Mesenchymal stem cell (in vitro differentiated cells and primary cell): ENCODE measurements at regions not wholly inside any gene's neighbourhood (a gene's known extent, or its start where the extent isn't known, plus 50 kb on each side); places are given as distances from the start of the nearest gene placed in this dataset.
A peak's percentile ranks its signal among the peaks of the same experiment; 100 is the strongest.

ENCODE experiments used
- DNase-seq: peaks from one replicate; pipeline ENCODE4 v3.0.0-alpha.2; 2013
- H2AFZ ChIP-seq: one replicate; pipeline ENCODE4 v1.6.1; 2013; ENCODE audit warnings: low read depth, mild to moderate bottlenecking, control low read depth, inconsistent platforms, low read length, moderate library complexity
- H2AK5ac ChIP-seq: 2 replicates; pipeline ENCODE4 v1.6.1; 2013; ENCODE audit warnings: low read length, moderate library complexity, mild to moderate bottlenecking, inconsistent platforms; ENCODE audit not compliant: severe bottlenecking
- H2BK120ac ChIP-seq: one replicate; pipeline ENCODE4 v1.6.1; 2013; ENCODE audit warnings: low read depth, mild to moderate bottlenecking, inconsistent platforms, low read length, moderate library complexity
- H2BK12ac ChIP-seq, 2 experiments: one replicate each; pipeline ENCODE4 v1.6.1; 2013; ENCODE audit warnings: inconsistent platforms in 2 of 2, low read length in 2 of 2, mild to moderate bottlenecking in 2 of 2, moderate library complexity in 2 of 2, control low read depth in 1 of 2
- H2BK15ac ChIP-seq: one replicate; pipeline ENCODE4 v1.6.1; 2013; ENCODE audit warnings: mild to moderate bottlenecking, low read depth, inconsistent platforms; ENCODE audit not compliant: poor library complexity, severe bottlenecking
- H2BK5ac ChIP-seq: 2 replicates; pipeline ENCODE4 v1.6.1; 2013; ENCODE audit warnings: low read depth, mild to moderate bottlenecking, low read length, control low read depth, inconsistent platforms; ENCODE audit not compliant: poor library complexity, severe bottlenecking
- H3K14ac ChIP-seq, 2 experiments: one replicate each; pipeline ENCODE4 v1.6.1; 2013; ENCODE audit warnings: inconsistent platforms in 2 of 2, low read length in 2 of 2, control low read depth in 1 of 2, mild to moderate bottlenecking in 1 of 2, moderate library complexity in 1 of 2
- H3K18ac ChIP-seq, 2 experiments: one replicate each; pipeline ENCODE4 v1.6.1; 2013; ENCODE audit warnings: inconsistent platforms in 2 of 2, low read length in 2 of 2, control low read depth in 1 of 2, low read depth in 1 of 2, mild to moderate bottlenecking in 1 of 2
- H3K23ac ChIP-seq, 2 experiments: one replicate each; pipeline ENCODE4 v1.6.1; 2013; ENCODE audit warnings: inconsistent platforms in 2 of 2, low read length in 2 of 2, mild to moderate bottlenecking in 2 of 2, moderate library complexity in 2 of 2, control low read depth in 1 of 2
- H3K27ac ChIP-seq: 2 replicates; pipeline ENCODE4 v1.5.1; 2013; ENCODE audit warnings: mild to moderate bottlenecking, moderate library complexity, low read length, control low read depth, inconsistent platforms; ENCODE audit not compliant: poor library complexity, severe bottlenecking
- H3K27me3 ChIP-seq, 2 experiments: 2 replicates each; pipeline versions ENCODE4 v1.6.1 to v1.7.0; 2013; ENCODE audit warnings: low read length in 2 of 2, mild to moderate bottlenecking in 2 of 2, moderate library complexity in 2 of 2, control low read depth in 1 of 2, inconsistent platforms in 1 of 2; ENCODE audit not compliant: control insufficient read depth in 1 of 2, insufficient read depth in 1 of 2
- H3K36me3 ChIP-seq, 2 experiments: 2 replicates each; pipeline versions ENCODE4 v1.6.1 to v1.7.0; 2013; ENCODE audit warnings: low read length in 2 of 2, control low read depth in 1 of 2, inconsistent platforms in 1 of 2, low read depth in 1 of 2, mild to moderate bottlenecking in 1 of 2; ENCODE audit not compliant: insufficient read depth in 2 of 2, control insufficient read depth in 1 of 2
- H3K4ac ChIP-seq, 2 experiments: one replicate each; pipeline ENCODE4 v1.6.1; 2013; ENCODE audit warnings: inconsistent platforms in 2 of 2, low read length in 2 of 2, mild to moderate bottlenecking in 2 of 2, moderate library complexity in 2 of 2, control low read depth in 1 of 2, low read depth in 1 of 2
- H3K4me1 ChIP-seq: 2 replicates; pipeline ENCODE4 v1.6.1; 2013; ENCODE audit warnings: low read depth, low read length, control low read depth; ENCODE audit not compliant: control insufficient read depth, insufficient read depth
- H3K4me2 ChIP-seq: 2 replicates; pipeline ENCODE4 v1.6.1; 2013; ENCODE audit warnings: low read length, mild to moderate bottlenecking, inconsistent platforms; ENCODE audit not compliant: poor library complexity, severe bottlenecking
- H3K4me3 ChIP-seq, 2 experiments: 2 replicates each; pipeline versions ENCODE4 v1.5.1 to v1.7.0; 2013; ENCODE audit warnings: low read length in 2 of 2, mild to moderate bottlenecking in 2 of 2, control low read depth in 1 of 2, low read depth in 1 of 2; ENCODE audit not compliant: insufficient read depth in 1 of 2
- H3K79me1 ChIP-seq: replicated peaks from 2 replicates; pipeline ENCODE4 v1.6.1; 2013; ENCODE audit warnings: mild to moderate bottlenecking, control low read depth, low read length, inconsistent platforms; ENCODE audit not compliant: poor library complexity, severe bottlenecking
- H3K9ac ChIP-seq: 2 replicates; pipeline ENCODE4 v1.7.0; 2013; ENCODE audit warnings: mild to moderate bottlenecking, low read length, moderate library complexity
- H3K9me3 ChIP-seq: 2 replicates; pipeline ENCODE4 v1.7.0; 2013; ENCODE audit warnings: mild to moderate bottlenecking, low read length; ENCODE audit not compliant: control insufficient read depth
- H4K8ac ChIP-seq: one replicate; pipeline ENCODE4 v1.6.1; 2013; ENCODE audit warnings: inconsistent platforms, mild to moderate bottlenecking, low read length, moderate library complexity
- H4K91ac ChIP-seq: one replicate; pipeline ENCODE4 v1.6.1; 2013; ENCODE audit warnings: mild to moderate bottlenecking, low read length, inconsistent platforms
- WGBS: methylation state at CpG from one replicate; pipeline ENCODE4 v1.1.7; 2013; ENCODE audit warnings: mixed read lengths; 5-methylcytosine and 5-hydroxymethylcytosine counted together

DNA sequence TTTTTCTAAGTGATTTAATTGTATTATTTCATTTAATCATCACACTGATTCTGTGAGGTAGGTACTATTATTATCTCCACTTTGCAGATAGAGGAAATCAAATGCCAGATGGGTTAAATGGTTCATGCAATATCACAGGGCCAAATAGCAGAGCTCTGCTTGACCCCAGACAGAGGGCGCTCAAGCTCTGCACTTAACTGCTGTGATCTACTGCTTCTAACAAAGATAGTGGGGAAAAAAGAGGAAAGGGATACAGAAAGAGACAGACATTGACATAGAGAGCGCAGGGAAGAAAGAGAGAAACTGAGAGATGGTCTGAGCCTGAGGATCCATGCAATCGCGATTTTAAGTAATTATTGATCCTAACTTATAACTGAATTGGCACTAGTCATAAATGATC, 279.1 kb upstream of the THRB start:
- Histone ChIP-seq H3K36me3 (no peaks in the 10 kb centered on the region), H3K9me3 (no peaks in the 10 kb centered on the region), H2BK15ac (no peak overlapping the region), H2BK12ac (no peak overlapping the region), H3K4me1 (no peaks in the 10 kb centered on the region), H3K23ac (no peak overlapping the region), H3K27me3 (no peaks in the 10 kb centered on the region), H3K79me1 (no peaks in the 10 kb centered on the region), H2AFZ (no peak overlapping the region), H3K18ac (no peak overlapping the region), H4K8ac (no peak overlapping the region), H3K4me3 (no peak overlapping the region), H4K91ac (no peak overlapping the region), H2BK120ac (no peak overlapping the region), H3K9ac (no peak overlapping the region), H2AK5ac (no peak overlapping the region), H3K27ac (no peak overlapping the region), H3K14ac (no peak overlapping the region), H3K4ac (no peak overlapping the region), H3K4me2 (no peak overlapping the region), H2BK5ac (no peak overlapping the region)
- 36% methylated on average over 2 of the region's 4 CpGs for WGBS
- DNase-seq: peak; percentile 60

DNA sequence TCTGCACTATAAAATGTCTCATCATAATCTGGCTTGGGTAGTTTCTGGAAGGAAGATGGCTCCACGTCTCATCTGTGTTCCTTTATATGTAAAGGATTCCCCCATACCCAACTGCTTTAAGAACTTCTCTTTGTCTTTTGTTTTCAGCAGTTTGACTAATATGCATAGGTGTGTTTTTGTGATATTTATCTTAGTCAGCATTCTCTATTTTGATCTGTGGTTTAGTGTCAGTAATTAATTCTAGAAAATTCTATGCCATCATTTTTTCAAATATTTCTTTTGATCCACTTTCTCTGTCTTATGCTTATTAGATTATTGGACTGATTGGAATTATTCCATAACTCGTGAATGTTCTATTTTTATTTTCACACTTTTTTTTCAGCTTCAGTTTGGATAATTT, 286.3 kb upstream of the THRB start:
- Histone ChIP-seq H3K27ac (no peak overlapping the region), H3K36me3 (no peaks in the 10 kb centered on the region), H3K4ac (no peak overlapping the region), H3K9me3 (peaks cover 30% of the 10 kb centered on the region), H3K4me2 (no peak overlapping the region), H2BK15ac (no peak overlapping the region), H3K9ac (no peak overlapping the region), H3K18ac (no peak overlapping the region), H3K4me1 (no peaks in the 10 kb centered on the region), H3K27me3 (no peaks in the 10 kb centered on the region), H2AFZ (no peak overlapping the region), H3K79me1 (no peaks in the 10 kb centered on the region), H2BK12ac (no peak overlapping the region), H3K14ac (no peak overlapping the region), H2AK5ac (no peak overlapping the region), H4K91ac (no peak overlapping the region), H3K4me3 (no peak overlapping the region), H3K23ac (no peak overlapping the region), H2BK5ac (no peak overlapping the region), H4K8ac (no peak overlapping the region), H2BK120ac (no peak overlapping the region)
- WGBS: no CpG with 5 or more reads among the region's 2 CpGs
- no peak for DNase-seq

DNA sequence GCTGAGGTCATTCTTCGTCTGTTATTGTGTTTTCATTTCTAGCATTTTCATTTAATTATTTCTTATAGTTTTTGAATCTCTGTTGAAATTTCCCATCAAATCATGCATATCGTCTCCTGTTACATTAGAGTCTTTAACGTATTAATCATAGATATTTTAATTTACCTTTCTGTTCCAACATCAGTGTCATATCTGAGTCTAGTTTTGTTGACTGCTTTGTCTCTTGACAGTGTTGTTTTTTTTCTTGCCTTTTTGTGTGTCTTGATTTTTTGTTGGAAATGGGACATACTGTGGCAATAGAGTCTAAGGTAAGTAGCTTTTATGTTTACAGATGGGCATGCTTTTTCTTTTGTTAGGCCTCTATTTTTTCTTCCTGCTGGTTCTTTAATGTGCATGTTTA, 286.8 kb upstream of the THRB start:
- Histone ChIP-seq H2AK5ac (no peak overlapping the region), H3K9me3 (peaks cover 30% of the 10 kb centered on the region), H3K27me3 (no peaks in the 10 kb centered on the region), H3K36me3 (no peaks in the 10 kb centered on the region), H3K18ac (no peak overlapping the region), H3K4me1 (no peaks in the 10 kb centered on the region), H3K23ac (no peak overlapping the region), H3K14ac (no peak overlapping the region), H4K91ac (no peak overlapping the region), H2BK15ac (no peak overlapping the region), H3K79me1 (no peaks in the 10 kb centered on the region), H2BK5ac (no peak overlapping the region), H3K4me3 (no peak overlapping the region), H2BK120ac (no peak overlapping the region), H3K9ac (no peak overlapping the region), H2AFZ (no peak overlapping the region), H3K4ac (no peak overlapping the region), H2BK12ac (no peak overlapping the region), H3K27ac (no peak overlapping the region), H4K8ac (no peak overlapping the region), H3K4me2 (no peak overlapping the region)
- 100% methylated on average over 2 of the region's 3 CpGs for WGBS
- no peak for DNase-seq

DNA sequence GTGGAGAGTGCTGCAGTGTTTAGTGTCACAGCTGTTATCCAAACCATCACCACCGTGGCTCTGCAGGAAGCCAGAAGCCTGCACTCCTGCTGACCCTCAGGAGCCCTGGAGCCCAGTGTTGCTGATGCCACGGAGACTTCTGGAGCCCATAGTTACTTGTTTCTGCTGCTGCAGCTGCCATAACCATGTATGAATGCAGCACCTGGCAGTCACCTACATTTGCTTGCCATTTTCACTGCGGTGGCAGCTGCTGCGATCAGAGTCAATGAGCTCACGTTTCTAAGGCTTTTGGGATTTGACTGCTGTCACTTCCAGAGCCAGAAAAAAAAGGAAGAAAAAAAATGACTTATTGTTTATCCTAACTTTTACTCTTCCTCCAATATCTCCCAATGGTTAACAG, 299.2 kb upstream of the THRB start:
- no peak overlapping the region for H2BK12ac ChIP-seq
- no peak overlapping the region for H3K9ac ChIP-seq
- no peaks in the 10 kb centered on the region for H3K9me3 ChIP-seq
- no peak overlapping the region for H2BK5ac ChIP-seq
- H2AFZ ChIP-seq: no peak overlapping the region
- no peak overlapping the region for H4K8ac ChIP-seq
- H3K14ac ChIP-seq: peak overlapping the region in 1 of 2 experiments; percentile 36
- no peak overlapping the region for H4K91ac ChIP-seq
- H2BK120ac ChIP-seq: no peak overlapping the region
- H2AK5ac ChIP-seq: no peak overlapping the region
- no peaks in the 10 kb centered on the region for H3K79me1 ChIP-seq
- H3K36me3 ChIP-seq: no peaks in the 10 kb centered on the region
- H3K4me1 ChIP-seq: no peaks in the 10 kb centered on the region
- H3K4me2 ChIP-seq: no peak overlapping the region
- no peak overlapping the region for H3K4me3 ChIP-seq
- H3K23ac ChIP-seq: no peak overlapping the region
- peaks cover 0 to 5% of the 10 kb centered on the region in 2 experiments for H3K27me3 ChIP-seq
- no peak overlapping the region for H3K4ac ChIP-seq
- no peak for DNase-seq
- H3K27ac ChIP-seq: no peak overlapping the region
- 68% methylated on average over 5 of the region's 5 CpGs for WGBS
- no peak overlapping the region for H2BK15ac ChIP-seq
- H3K18ac ChIP-seq: no peak overlapping the region
